K562 (cell line): ENCODE measurements at regions not wholly inside any gene's neighbourhood (a gene's known extent, or its start where the extent isn't known, plus 50 kb on each side); places are given as distances from the start of the nearest gene placed in this dataset.

Experiments used
- ATAC-seq: fragments of 200-7000 bp; cut with Tn5 transposase; 3 replicates; pipeline ENCODE4 v1.9.1; 2020; ENCODE audit warnings: moderate library complexity
- BruUV-seq: library from RNA; stranded (reverse); fragments of 400-500 nt; replicated peaks from 2 replicates; lab custom pipeline; 2021; lab: Mats Ljungman, UMichigan
- CTCF ChIA-PET: fragments of 300-600 bp; formaldehyde crosslinking; extraction: SDS; loops from one replicate; lab custom pipeline; 2021; ENCODE audit warnings: low intra/inter-chr PET ratio; lab: Yijun Ruan, JAX
- POLR2A ChIA-PET: fragments of 300-600, 350-650 bp; sonication (Branson Sonifier 250); formaldehyde crosslinking; extraction: SDS; loops from one replicate; lab custom pipeline; 2021; ENCODE audit warnings: antibody characterized with exemption, inconsistent platforms; lab: Yijun Ruan, JAX
- DNase-seq, 4 experiments: peaks; one replicate each; pipeline versions ENCODE4 v3.0.0 to v3.0.0-alpha.2; 2011 to 2018; ENCODE audit warnings: low spot score in 3 of 4, mixed read lengths in 3 of 4; ENCODE audit errors: extremely low read depth in 1 of 4
- FAIRE-seq: peaks from 2 replicates; lab custom pipeline; 2011; peaks lifted over from hg19 to GRCh38; lab: Jason Lieb, UNC
- H2AFZ ChIP-seq: 2 replicates; pipeline ENCODE4 v1.6.0; 2011; ENCODE audit warnings: low read depth, low read length, control low read depth, inconsistent platforms
- H3K27ac ChIP-seq: fragments of 200-600 bp; 3 replicates; pipeline ENCODE4 v1.8.0; 2011; ENCODE audit warnings: low read depth, mild to moderate bottlenecking, control low read depth, inconsistent platforms, low read length, moderate library complexity, mixed read lengths; ENCODE audit errors: extremely low read depth
- H3K27me3 ChIP-seq, 2 experiments: fragments of 300-600 bp in 1 of 2; 2 replicates in 1 of 2; 3 replicates in 1 of 2; pipeline versions ENCODE4 v1.6.0 to v1.8.0; 2011; ENCODE audit warnings: inconsistent platforms in 2 of 2, low read length in 2 of 2, mild to moderate bottlenecking in 1 of 2, mixed read lengths in 1 of 2, moderate library complexity in 1 of 2; ENCODE audit not compliant: control insufficient read depth in 2 of 2, insufficient read depth in 2 of 2
- H3K36me3 ChIP-seq: fragments of 300-600 bp; 3 replicates; pipeline ENCODE4 v1.8.0; 2011; ENCODE audit warnings: mild to moderate bottlenecking, low read length, inconsistent platforms; ENCODE audit not compliant: control insufficient read depth, insufficient read depth
- H3K4me1 ChIP-seq, 2 experiments: fragments of 200-600 bp in 1 of 2; replicated peaks in 1 of 2; 2 replicates in 1 of 2; 3 replicates in 1 of 2; pipeline versions ENCODE4 v1.5.1 to v1.8.0; 2011; ENCODE audit warnings: inconsistent platforms in 2 of 2, low read length in 2 of 2, mild to moderate bottlenecking in 1 of 2, mixed read lengths in 1 of 2, moderate library complexity in 1 of 2; ENCODE audit not compliant: control insufficient read depth in 2 of 2, insufficient read depth in 2 of 2
- H3K4me2 ChIP-seq: 2 replicates; pipeline ENCODE4 v1.6.1; 2011; ENCODE audit warnings: low read length, control low read depth, inconsistent platforms, mixed read lengths; ENCODE audit not compliant: insufficient read depth
- H3K4me3 ChIP-seq: fragments of 200-600 bp; sonication (generic), shearing (Covaris generic); 2 replicates; pipeline ENCODE4 v1.5.1; 2016; ENCODE audit warnings: control low read depth, inconsistent platforms
- H3K79me2 ChIP-seq: fragments of 200-600 bp; 3 replicates; pipeline ENCODE4 v1.8.0; 2011; ENCODE audit warnings: low read length, inconsistent platforms; ENCODE audit not compliant: control insufficient read depth, insufficient read depth
- H3K9ac ChIP-seq, 2 experiments: 2 replicates each; pipeline versions ENCODE4 v1.6.0 to v1.6.1; 2011; ENCODE audit warnings: low read depth in 2 of 2, low read length in 2 of 2, control low read depth in 1 of 2, inconsistent platforms in 1 of 2, mild to moderate bottlenecking in 1 of 2, mixed read lengths in 1 of 2; ENCODE audit not compliant: insufficient read depth in 1 of 2
- H3K9me1 ChIP-seq: one replicate; pipeline ENCODE4 v1.6.0; 2011; ENCODE audit warnings: inconsistent platforms, mild to moderate bottlenecking, low read length, moderate library complexity; ENCODE audit not compliant: control insufficient read depth, insufficient read depth
- H3K9me3 ChIP-seq: replicated peaks from 2 replicates; pipeline ENCODE4 v1.5.1; 2011; ENCODE audit warnings: low read depth, low read length, inconsistent platforms; ENCODE audit not compliant: control insufficient read depth, insufficient read depth
- H4K20me1 ChIP-seq: replicated peaks from 2 replicates; pipeline ENCODE4 v1.6.1; 2011; ENCODE audit warnings: low read length, inconsistent platforms, mixed read lengths; ENCODE audit not compliant: control insufficient read depth, insufficient read depth
- CHD2 ChIP-seq: IDR thresholded peaks from 2 replicates; pipeline ENCODE4 v1.6.1; 2011; ENCODE audit warnings: low read depth, low read length
- COPS2 ChIP-seq: fragments of 450-650 bp; conservative IDR thresholded peaks from 2 replicates; pipeline ENCODE4 v1.6.1; 2016; ENCODE audit warnings: mild to moderate bottlenecking, moderate library complexity
- EGR1 ChIP-seq: fragments of 450-650 bp; conservative IDR thresholded peaks from 2 replicates; pipeline ENCODE4 v1.6.1; 2017; ENCODE audit warnings: mild to moderate bottlenecking
- FOXO4 ChIP-seq: fragments of 450-650 bp; formaldehyde crosslinking; IDR thresholded peaks from 2 replicates; pipeline ENCODE4 v1.4.0; 2020; ENCODE audit warnings: mild to moderate bottlenecking, moderate library complexity
- HBP1 ChIP-seq: fragments of 450-650 bp; formaldehyde crosslinking; IDR thresholded peaks from 2 replicates; pipeline ENCODE4 v1.4.0; 2022; ENCODE audit warnings: missing genetic modification characterization
- MIER1 ChIP-seq: fragments of 450-650 bp; IDR thresholded peaks from 2 replicates; pipeline ENCODE4 v1.6.1; 2016; ENCODE audit warnings: antibody characterized with exemption, mild to moderate bottlenecking, low read depth
- NR2C2 ChIP-seq, 2 experiments: fragments of 200-800 bp in 1 of 2; sonication (Bioruptor generic) in 1 of 2; sonication (generic) in 1 of 2; formaldehyde crosslinking in 1 of 2; IDR thresholded peaks; 2 replicates each; pipeline versions ENCODE4 v1.6.1 to v1.8.0; 2016 to 2022; ENCODE audit warnings: mild to moderate bottlenecking in 1 of 2, missing compliant biosample characterization in 1 of 2, missing genetic modification characterization in 1 of 2, missing genetic modification reagents in 1 of 2
- NR4A1 ChIP-seq, 2 experiments: fragments of 250-450 bp in 1 of 2; fragments of 450-650 bp in 1 of 2; sonication (Bioruptor Pico) in 1 of 2; IDR thresholded peaks; 2 replicates each; pipeline versions ENCODE4 v1.4.0 to v1.6.1; 2016 to 2020; ENCODE audit warnings: mild to moderate bottlenecking in 2 of 2, missing compliant biosample characterization in 1 of 2, missing genetic modification characterization in 1 of 2, moderate library complexity in 1 of 2
- RBM34 ChIP-seq: fragments of 200-400 bp; formaldehyde crosslinking; IDR thresholded peaks from 2 replicates; pipeline ENCODE4 v1.6.1; 2018; ENCODE audit warnings: low read length, borderline replicate concordance; ENCODE audit not compliant: insufficient read depth
- RNF2 ChIP-seq: sonication (generic); IDR thresholded peaks from 2 replicates; pipeline ENCODE4 v1.6.1; 2016
- THAP7 ChIP-seq: fragments of 250-450 bp; sonication (Bioruptor Pico); IDR thresholded peaks from 2 replicates; pipeline ENCODE4 v1.5.0; 2021
- USF1 ChIP-seq: sonication (generic); formaldehyde crosslinking; IDR thresholded peaks from 2 replicates; pipeline ENCODE4 v1.9.0; 2022; ENCODE audit warnings: mild to moderate bottlenecking, missing genetic modification reagents
- ZNF311 ChIP-seq: fragments of 250-450 bp; sonication (Bioruptor Pico); IDR thresholded peaks from 2 replicates; pipeline ENCODE4 v1.4.0; 2020; ENCODE audit warnings: mild to moderate bottlenecking, moderate library complexity
- ZNF507 ChIP-seq: conservative IDR thresholded peaks from 2 replicates; pipeline ENCODE4 v1.6.1; 2017; ENCODE audit warnings: missing genetic modification characterization, missing compliant biosample characterization
- WGBS: fragments of 100-300 bp; shearing (Covaris generic); methylation state at CpG from one replicate; pipeline ENCODE4 v1.1.6; 2016; ENCODE audit warnings: low coverage, mixed read lengths; ENCODE audit not compliant: insufficient coverage; ENCODE audit errors: missing lambda C conversion rate; 5-methylcytosine and 5-hydroxymethylcytosine counted together
- in situ Hi-C: fragments of 300-500 bp; cut with MboI; formaldehyde crosslinking; loops from 4 replicates; pipeline ENCODE4 v1.15.0; 2018; ENCODE audit warnings: inconsistent platforms, mixed read lengths
- intact Hi-C: fragments of 100-400 bp; cut with micrococcal nuclease; formaldehyde crosslinking; loops from 2 replicates; pipeline ENCODE4 v1.14.2; 2022

GRCh38 chr14:43522191-43522590 lies 984.9 kb downstream of the FSCB start:
- ATAC-seq, result no peak
- H2AFZ ChIP-seq, result no peak overlapping the region
- FAIRE-seq, result no peak
- WGBS, result 2% methylated on average over 4 of the region's 4 CpGs
- no peak for DNase-seq
- H3K4me2 ChIP-seq, result no peak overlapping the region
- TF ChIP-seq RBM34 (no peak), CHD2 (no peak), HBP1 (CRISPR knock-in tag) (no peak)
- TF ChIP-seq, all 486 proteins: peak for 0
- no peaks in the 10 kb centered on the region for H4K20me1 ChIP-seq
- in situ Hi-C loops (no loop called here), intact Hi-C loops (no loop called here)
- H3K9ac ChIP-seq, result no peak overlapping the region
- H3K4me1 ChIP-seq, result no peaks in the 10 kb centered on the region
- no TSS peak for BruUV-seq
- no peaks in the 10 kb centered on the region for H3K9me3 ChIP-seq
- H3K27ac ChIP-seq, result no peak overlapping the region
- POLR2A ChIA-PET, result no interaction called here
- H3K79me2 ChIP-seq, result no peaks in the 10 kb centered on the region
- no peaks in the 10 kb centered on the region for H3K27me3 ChIP-seq
- CTCF ChIA-PET, result no interaction called here
- H3K4me3 ChIP-seq, result no peak overlapping the region
- no peaks in the 10 kb centered on the region for H3K36me3 ChIP-seq
- no peaks in the 10 kb centered on the region for H3K9me1 ChIP-seq

- FAIRE-seq (no peak), ATAC-seq (no peak), DNase-seq (no peak)
- intact Hi-C loops, result no loop called here
- in situ Hi-C loops, result no loop called here
- no peaks in the 10 kb centered on the region for H3K27me3 ChIP-seq
- no peaks in the 10 kb centered on the region for H3K9me3 ChIP-seq
- H3K4me2 ChIP-seq, result no peak overlapping the region
- H3K27ac ChIP-seq, result no peak overlapping the region
- ChIA-PET CTCF (no interaction called here), POLR2A (no interaction called here)
- no peaks in the 10 kb centered on the region for H3K79me2 ChIP-seq
- no peaks in the 10 kb centered on the region for H3K9me1 ChIP-seq
- no TSS peak for BruUV-seq
- no peaks in the 10 kb centered on the region for H3K36me3 ChIP-seq
- no peak overlapping the region for H2AFZ ChIP-seq
- no peak overlapping the region for H3K9ac ChIP-seq
- H3K4me1 ChIP-seq, result no peaks in the 10 kb centered on the region
- no peak overlapping the region for H3K4me3 ChIP-seq
- H4K20me1 ChIP-seq, result no peaks in the 10 kb centered on the region
- TF ChIP-seq COPS2, result no peak
- no peak for TF ChIP-seq ZNF311
- TF ChIP-seq FOXO4 (CRISPR knock-in tag), result no peak
- no peak for TF ChIP-seq MIER1
- TF ChIP-seq ZNF507, result no peak
- TF ChIP-seq THAP7 (CRISPR knock-in tag), result no peak
- no peak for TF ChIP-seq USF1 (CRISPR knock-in tag)
- no peak for TF ChIP-seq EGR1
- no peak for TF ChIP-seq NR2C2 (CRISPR knock-in tag; IDR thresholded peaks at IDR 0.05)
- no peak for TF ChIP-seq NR2C2 (tag; IDR thresholded peaks at IDR 0.05)
- TF ChIP-seq NR4A1 (CRISPR knock-in tag; IDR thresholded peaks at IDR 0.05), result no peak
- TF ChIP-seq NR4A1 (tag; IDR thresholded peaks at IDR 0.05), result no peak
- no peak for TF ChIP-seq RNF2
These were observed 1003.6 kb downstream of the FSCB start for GRCh38 chr14:43503508-43503907.
